ENCODE measurements at regions not wholly inside any gene's neighbourhood (a gene's known extent, or its start where the extent isn't known, plus 50 kb on each side); places are given as distances from the start of the nearest gene placed in this dataset.

DNA sequence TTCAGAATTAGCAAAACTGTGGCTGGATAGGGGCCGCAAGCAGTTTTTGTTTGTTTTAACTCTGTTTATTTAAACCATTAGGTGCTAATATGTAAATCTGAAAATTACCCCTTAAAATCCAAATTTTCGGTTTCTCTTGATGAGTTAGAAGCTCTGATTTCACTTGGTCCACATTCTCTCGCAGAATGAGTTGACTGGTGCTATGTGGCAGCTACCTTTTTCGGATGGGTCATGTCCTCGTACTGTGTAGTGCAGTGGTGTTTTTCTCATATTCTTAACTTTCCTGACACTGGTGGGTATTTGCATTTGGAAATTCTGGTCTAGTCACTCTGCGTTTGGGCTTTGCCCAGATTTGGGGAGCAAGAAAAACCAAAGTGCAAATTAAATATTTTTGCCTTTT is 87.1 kb downstream of the DIPK2A start:
- Histone ChIP-seq H3K4me2 (ENCODE audit: control insufficient read depth, extremely low read depth, insufficient read depth, low read depth, low read length) (no peak overlapping the region), H3K27ac (ENCODE audit: control insufficient read depth, insufficient read depth, low read length) (no peak overlapping the region), H3K27me3 (ENCODE audit: control insufficient read depth, extremely low read depth, insufficient read depth, low read length) (no peaks in the 10 kb centered on the region), H3K9me3 (ENCODE audit: control insufficient read depth, low read depth, low read length) (no peaks in the 10 kb centered on the region), H3K9me1 (ENCODE audit: control insufficient read depth, extremely low read depth, insufficient read depth, low read length) (no peaks in the 10 kb centered on the region), H3K79me2 (ENCODE audit: control insufficient read depth, insufficient read depth, low read length) (no peaks in the 10 kb centered on the region), H3K4me3 (ENCODE audit: control insufficient read depth in 2 of 3, extremely low read depth in 1 of 3, insufficient read depth in 2 of 3, low read depth in 1 of 3, low read length in 3 of 3) (no peak overlapping the region), H3K9ac (ENCODE audit: control insufficient read depth, extremely low read depth, insufficient read depth, low read length) (no peak overlapping the region), H4K20me1 (ENCODE audit: control insufficient read depth, extremely low read depth, insufficient read depth, low read length) (no peaks in the 10 kb centered on the region), H3K36me3 (ENCODE audit: control insufficient read depth in 2 of 2, extremely low read depth in 1 of 2, insufficient read depth in 2 of 2, low read length in 2 of 2) (no peaks in the 10 kb centered on the region), H3K4me1 (ENCODE audit: control insufficient read depth, extremely low read depth, insufficient read depth, low read length) (peaks cover 13% of the 10 kb centered on the region), H2AFZ (ENCODE audit: control insufficient read depth, low read length) (no peak overlapping the region)
- DNase-seq (ENCODE audit: low read depth, low spot score) (no peak), FAIRE-seq (no peak)
- TF ChIP-seq, protein P1, sequence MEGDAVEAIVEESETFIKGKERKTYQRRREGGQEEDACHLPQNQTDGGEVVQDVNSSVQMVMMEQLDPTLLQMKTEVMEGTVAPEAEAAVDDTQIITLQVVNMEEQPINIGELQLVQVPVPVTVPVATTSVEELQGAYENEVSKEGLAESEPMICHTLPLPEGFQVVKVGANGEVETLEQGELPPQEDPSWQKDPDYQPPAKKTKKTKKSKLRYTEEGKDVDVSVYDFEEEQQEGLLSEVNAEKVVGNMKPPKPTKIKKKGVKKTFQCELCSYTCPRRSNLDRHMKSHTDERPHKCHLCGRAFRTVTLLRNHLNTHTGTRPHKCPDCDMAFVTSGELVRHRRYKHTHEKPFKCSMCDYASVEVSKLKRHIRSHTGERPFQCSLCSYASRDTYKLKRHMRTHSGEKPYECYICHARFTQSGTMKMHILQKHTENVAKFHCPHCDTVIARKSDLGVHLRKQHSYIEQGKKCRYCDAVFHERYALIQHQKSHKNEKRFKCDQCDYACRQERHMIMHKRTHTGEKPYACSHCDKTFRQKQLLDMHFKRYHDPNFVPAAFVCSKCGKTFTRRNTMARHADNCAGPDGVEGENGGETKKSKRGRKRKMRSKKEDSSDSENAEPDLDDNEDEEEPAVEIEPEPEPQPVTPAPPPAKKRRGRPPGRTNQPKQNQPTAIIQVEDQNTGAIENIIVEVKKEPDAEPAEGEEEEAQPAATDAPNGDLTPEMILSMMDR (optimal IDR thresholded peaks at IDR 0.05 in 1 of 3, IDR thresholded peaks at IDR 0.05 in 1 of 3, conservative IDR thresholded peaks at IDR 0.05 in 1 of 3; ENCODE audit: extremely low read depth in 1 of 3, insufficient read depth in 2 of 3, low read length in 3 of 3), result no peak
- TF ChIP-seq EZH2 (IDR thresholded peaks at IDR 0.05; ENCODE audit: low read length), result no peak
- dilution Hi-C loops (cut with MboI; ENCODE audit: extremely low pct_ligation_motif_present, low sequenced_read_pairs), result no loop called here

DNA sequence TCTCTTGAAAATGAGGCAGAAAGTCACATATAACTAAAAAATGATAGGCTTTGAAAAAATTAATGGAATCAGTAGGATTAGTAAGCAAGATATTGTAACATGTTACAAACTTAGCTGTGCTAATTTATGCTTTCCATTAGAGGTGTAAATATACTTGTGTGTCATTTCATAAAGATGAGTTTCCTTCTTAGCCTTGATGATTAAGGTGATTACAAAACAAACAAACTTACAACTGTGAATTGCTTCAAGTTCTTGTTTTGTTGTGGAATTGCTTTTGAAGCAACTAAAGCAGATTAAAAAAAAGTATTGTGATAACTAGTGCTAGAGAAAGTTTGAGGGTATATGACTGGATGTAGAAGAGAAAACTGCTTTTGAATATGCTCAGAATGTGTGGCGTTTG is 87.9 kb downstream of the DIPK2A start:
- H3K4me1 ChIP-seq (ENCODE audit: control insufficient read depth, extremely low read depth, insufficient read depth, low read length), result peaks cover 11% of the 10 kb centered on the region
- no peak for FAIRE-seq

More for the DNA sequence above, 87.9 kb downstream of the DIPK2A start:
- Histone ChIP-seq H3K4me2 (ENCODE audit: control insufficient read depth, extremely low read depth, insufficient read depth, low read depth, low read length) (no peak overlapping the region), H3K9me3 (ENCODE audit: control insufficient read depth, low read depth, low read length) (no peaks in the 10 kb centered on the region), H3K9ac (ENCODE audit: control insufficient read depth, extremely low read depth, insufficient read depth, low read length) (no peak overlapping the region), H2AFZ (ENCODE audit: control insufficient read depth, low read length) (no peak overlapping the region), H3K36me3 (ENCODE audit: control insufficient read depth in 2 of 2, extremely low read depth in 1 of 2, insufficient read depth in 2 of 2, low read length in 2 of 2) (no peaks in the 10 kb centered on the region), H3K9me1 (ENCODE audit: control insufficient read depth, extremely low read depth, insufficient read depth, low read length) (no peaks in the 10 kb centered on the region), H3K79me2 (ENCODE audit: control insufficient read depth, insufficient read depth, low read length) (no peaks in the 10 kb centered on the region), H3K27me3 (ENCODE audit: control insufficient read depth, extremely low read depth, insufficient read depth, low read length) (no peaks in the 10 kb centered on the region), H3K27ac (ENCODE audit: control insufficient read depth, insufficient read depth, low read length) (no peak overlapping the region), H4K20me1 (ENCODE audit: control insufficient read depth, extremely low read depth, insufficient read depth, low read length) (no peaks in the 10 kb centered on the region), H3K4me3 (ENCODE audit: control insufficient read depth in 2 of 3, extremely low read depth in 1 of 3, insufficient read depth in 2 of 3, low read depth in 1 of 3, low read length in 3 of 3) (no peak overlapping the region)
- TF ChIP-seq EZH2 (IDR thresholded peaks at IDR 0.05; ENCODE audit: low read length), result no peak
- TF ChIP-seq, protein P1 (optimal IDR thresholded peaks at IDR 0.05 in 1 of 3, IDR thresholded peaks at IDR 0.05 in 1 of 3, conservative IDR thresholded peaks at IDR 0.05 in 1 of 3; ENCODE audit: extremely low read depth in 1 of 3, insufficient read depth in 2 of 3, low read length in 3 of 3), result no peak
- dilution Hi-C loops (cut with MboI; ENCODE audit: extremely low pct_ligation_motif_present, low sequenced_read_pairs), result no loop called here
- DNase-seq (ENCODE audit: low read depth, low spot score), result no peak
